Mammary epithelial cell (primary cell): ENCODE measurements at regions not wholly inside any gene's neighbourhood (a gene's known extent, or its start where the extent isn't known, plus 50 kb on each side); places are given as distances from the start of the nearest gene placed in this dataset.

ENCODE experiments used
- CTCF ChIP-seq, 2 donors: IDR thresholded peaks in 1 of 2; conservative IDR thresholded peaks in 1 of 2; 2 replicates each; pipeline ENCODE4 v1.5.1; 2011 to 2012; ENCODE audit warnings: inconsistent platforms in 2 of 2, low read length in 2 of 2, mild to moderate bottlenecking in 2 of 2, control low read depth in 1 of 2, low read depth in 1 of 2; ENCODE audit not compliant: insufficient read depth in 1 of 2; ENCODE audit errors: extremely low read depth in 1 of 2
- EZH2 ChIP-seq: IDR thresholded peaks from 2 replicates; pipeline ENCODE4 v1.6.1; 2012; ENCODE audit warnings: low read length, inconsistent platforms, borderline replicate concordance

GRCh38 chr5:63398346-63398745, 563.9 kb downstream of the HTR1A start:
- no peak for TF ChIP-seq CTCF (conservative IDR thresholded peaks at IDR 0.05 in 1 of 2, IDR thresholded peaks at IDR 0.05 in 1 of 2; ENCODE audit: extremely low read depth in 1 of 2, insufficient read depth in 1 of 2, low read depth in 1 of 2, low read length in 2 of 2)
- no peak for TF ChIP-seq EZH2
